ENCODE measurements at regions not wholly inside any gene's neighbourhood (a gene's known extent, or its start where the extent isn't known, plus 50 kb on each side); places are given as distances from the start of the nearest gene placed in this dataset.

DNA sequence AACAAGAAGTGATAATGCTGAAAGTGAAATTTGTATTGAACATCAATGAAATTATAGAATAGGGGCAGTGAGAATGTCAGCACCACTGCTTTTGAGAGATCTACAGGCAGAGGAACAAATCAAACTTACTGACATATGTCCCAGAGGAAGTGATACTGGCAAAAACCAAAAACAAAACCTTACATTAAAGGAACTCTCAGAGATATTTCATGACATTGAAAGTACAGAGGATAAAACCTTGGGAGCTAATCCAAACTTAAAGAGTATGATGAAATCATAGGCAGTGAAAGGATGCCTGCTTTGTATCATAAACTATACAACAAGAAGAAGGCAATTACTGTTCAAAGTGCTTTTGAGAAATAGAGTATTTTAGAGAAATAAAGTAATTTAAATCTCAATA lies 90.4 kb upstream of the SV2C start:
- Histone ChIP-seq H3K4me1 (ENCODE audit: low read length) (peaks cover 24% of the 10 kb centered on the region), H3K27ac (ENCODE audit: low read length) (peak overlapping the region; percentile 60), H3K9me3 (ENCODE audit: insufficient read depth, low read length) (no peaks in the 10 kb centered on the region), H3K4me3 (ENCODE audit: low read length) (peak overlapping the region; percentile 50), H2AFZ (ENCODE audit: low read depth, low read length) (no peak overlapping the region), H4K20me1 (ENCODE audit: insufficient read depth, low read length) (no peaks in the 10 kb centered on the region), H3K36me3 (replicated peaks; ENCODE audit: low read depth, low read length) (no peaks in the 10 kb centered on the region), H3K9ac (ENCODE audit: low read length) (no peak overlapping the region), H3K4me2 (ENCODE audit: low read length) (peak overlapping the region; percentile 86), H3K79me2 (ENCODE audit: low read length) (no peaks in the 10 kb centered on the region), H3K27me3 (ENCODE audit: low read depth, low read length) (no peaks in the 10 kb centered on the region)
- TF ChIP-seq EZH2phosphoT487 (IDR thresholded peaks at IDR 0.05; ENCODE audit: low read depth) (no peak), CTCF (IDR thresholded peaks at IDR 0.05; ENCODE audit: low read depth, low read length) (no peak)

GRCh38 chr5:75985077-75985476 lies 98.1 kb upstream of the SV2C start:
- Histone ChIP-seq H3K9ac (ENCODE audit: low read length) (no peak overlapping the region), H3K27ac (ENCODE audit: low read length) (no peak overlapping the region), H4K20me1 (ENCODE audit: insufficient read depth, low read length) (no peaks in the 10 kb centered on the region), H3K79me2 (ENCODE audit: low read length) (no peaks in the 10 kb centered on the region), H3K36me3 (replicated peaks; ENCODE audit: low read depth, low read length) (no peaks in the 10 kb centered on the region), H3K4me3 (ENCODE audit: low read length) (no peak overlapping the region), H3K9me3 (ENCODE audit: insufficient read depth, low read length) (no peaks in the 10 kb centered on the region), H2AFZ (ENCODE audit: low read depth, low read length) (no peak overlapping the region), H3K27me3 (ENCODE audit: low read depth, low read length) (no peaks in the 10 kb centered on the region), H3K4me1 (ENCODE audit: low read length) (no peaks in the 10 kb centered on the region), H3K4me2 (ENCODE audit: low read length) (no peak overlapping the region)
- TF ChIP-seq EZH2phosphoT487 (IDR thresholded peaks at IDR 0.05; ENCODE audit: low read depth) (no peak), CTCF (IDR thresholded peaks at IDR 0.05; ENCODE audit: low read depth, low read length) (no peak)

DNA sequence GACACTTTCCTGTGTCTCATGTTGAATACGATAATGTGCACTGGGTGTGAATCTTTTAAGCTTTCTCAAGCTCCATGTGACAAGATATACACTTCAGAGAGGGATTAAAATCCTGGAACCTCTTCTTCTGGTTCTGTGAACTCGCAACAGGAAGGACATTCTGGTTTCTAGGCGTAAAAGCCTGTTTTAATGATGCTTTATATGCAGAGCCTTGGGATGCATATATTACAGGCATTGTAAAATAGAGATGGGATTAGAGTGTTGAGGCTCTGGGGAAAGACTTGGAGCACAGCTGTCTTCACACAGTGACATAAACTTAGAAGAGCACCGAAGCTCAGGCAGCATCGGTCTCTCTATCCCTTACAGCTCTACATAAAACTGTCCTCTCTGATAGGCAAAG lies 107.7 kb upstream of the SV2C start:
- Histone ChIP-seq H3K27me3 (ENCODE audit: low read depth, low read length) (no peaks in the 10 kb centered on the region), H3K4me2 (ENCODE audit: low read length) (no peak overlapping the region), H3K4me3 (ENCODE audit: low read length) (no peak overlapping the region), H3K9me3 (ENCODE audit: insufficient read depth, low read length) (no peaks in the 10 kb centered on the region), H3K27ac (ENCODE audit: low read length) (no peak overlapping the region), H4K20me1 (ENCODE audit: insufficient read depth, low read length) (no peaks in the 10 kb centered on the region), H3K4me1 (ENCODE audit: low read length) (no peaks in the 10 kb centered on the region), H2AFZ (ENCODE audit: low read depth, low read length) (no peak overlapping the region), H3K79me2 (ENCODE audit: low read length) (no peaks in the 10 kb centered on the region), H3K36me3 (replicated peaks; ENCODE audit: low read depth, low read length) (no peaks in the 10 kb centered on the region), H3K9ac (ENCODE audit: low read length) (no peak overlapping the region)
- no peak for TF ChIP-seq CTCF (IDR thresholded peaks at IDR 0.05; ENCODE audit: low read depth, low read length)

- no peak overlapping the region for H3K9ac ChIP-seq (ENCODE audit: low read length)
- 0 out of 2 replicates have a peak overlapping the region, but pooled peaks have one; percentile 11 for H2AFZ ChIP-seq (ENCODE audit: low read depth, low read length)
- no peaks in the 10 kb centered on the region; the same call in 1 of the 2 replicates for H3K9me3 ChIP-seq (ENCODE audit: insufficient read depth, low read length)
- no peak overlapping the region for H3K4me2 ChIP-seq (ENCODE audit: low read length)
- H3K27ac ChIP-seq (ENCODE audit: low read length): peak overlapping the region; percentile 82
- H3K4me1 ChIP-seq (ENCODE audit: low read length): peaks cover 28% of the 10 kb centered on the region
- no peaks in the 10 kb centered on the region for H4K20me1 ChIP-seq (ENCODE audit: insufficient read depth, low read length)
- H3K79me2 ChIP-seq (ENCODE audit: low read length): no peaks in the 10 kb centered on the region
- no peaks in the 10 kb centered on the region for H3K36me3 ChIP-seq (replicated peaks; ENCODE audit: low read depth, low read length)
- H3K4me3 ChIP-seq (ENCODE audit: low read length): no peak overlapping the region
- TF ChIP-seq CTCF (IDR thresholded peaks at IDR 0.05; ENCODE audit: low read depth, low read length) (no peak), EZH2phosphoT487 (IDR thresholded peaks at IDR 0.05; ENCODE audit: low read depth) (no peak)
- no peaks in the 10 kb centered on the region for H3K27me3 ChIP-seq (ENCODE audit: low read depth, low read length)
Measured at GRCh38 chr5:75965292-75965691, 117.9 kb upstream of the SV2C start.

Data from OCI-LY3 (cell line).